ENCODE measurements at regions not wholly inside any gene's neighbourhood (a gene's known extent, or its start where the extent isn't known, plus 50 kb on each side); places are given as distances from the start of the nearest gene placed in this dataset.

- TF ChIP-seq NFATC4 (CRISPR knock-in tag; IDR thresholded peaks at IDR 0.05) (no peak), TEAD4 (CRISPR knock-in tag; IDR thresholded peaks at IDR 0.05) (no peak)
- no peak overlapping the region for H3K27ac Mint-ChIP-seq
- ChIA-PET POLR2A (no interaction called here), CTCF (interaction anchor here (1.0 kb wide), 1 partner anchor 17 kb away, joined by 3 read pairs; no protein-coding TSS in a partner anchor)
- H3K9me3 Mint-ChIP-seq, result no peaks in the 10 kb centered on the region
- H3K4me1 Mint-ChIP-seq, result peaks cover 23% of the 10 kb centered on the region
- peaks cover 8% of the 10 kb centered on the region for H3K27me3 Mint-ChIP-seq (ENCODE audit: low read depth)
- ATAC-seq (no peak), DNase-seq (ENCODE audit: low spot score) (no peak)
- H3K36me3 Mint-ChIP-seq, result no peaks in the 10 kb centered on the region
- no peak overlapping the region for H3K4me3 Mint-ChIP-seq
Observed at GRCh38 chr3:10721101-10721500, 94.9 kb upstream of the SLC6A11 start.

- H3K4me1 Mint-ChIP-seq, result peaks cover 23% of the 10 kb centered on the region
- DNase-seq (ENCODE audit: low spot score) (no peak), ATAC-seq (no peak)
- CTCF ChIA-PET, result no interaction called here
- no peaks in the 10 kb centered on the region for H3K36me3 Mint-ChIP-seq
- H3K4me3 Mint-ChIP-seq, result no peak overlapping the region
- POLR2A ChIA-PET, result no interaction called here
- H3K27me3 Mint-ChIP-seq (ENCODE audit: low read depth), result peaks cover 8% of the 10 kb centered on the region
- TF ChIP-seq IRF1 (CRISPR knock-in tag; IDR thresholded peaks at IDR 0.05), result no peak
- no peak for TF ChIP-seq USF2 (CRISPR knock-in tag; IDR thresholded peaks at IDR 0.05)
- no peak for TF ChIP-seq MLX (CRISPR knock-in tag; IDR thresholded peaks at IDR 0.05)
- no peak for TF ChIP-seq USF1 (CRISPR knock-in tag; IDR thresholded peaks at IDR 0.05)
- TF ChIP-seq CREB1 (CRISPR knock-in tag; IDR thresholded peaks at IDR 0.05), result no peak
- no peak for TF ChIP-seq GABPB1 (CRISPR knock-in tag; IDR thresholded peaks at IDR 0.05)
- no peak for TF ChIP-seq ELF4 (CRISPR knock-in tag; IDR thresholded peaks at IDR 0.05; ENCODE audit: low read depth)
- no peak for TF ChIP-seq JAZF1 (CRISPR knock-in tag; IDR thresholded peaks at IDR 0.05)
- TF ChIP-seq NR2C2 (CRISPR knock-in tag; IDR thresholded peaks at IDR 0.05), result no peak
- no peak for TF ChIP-seq GTF2I (CRISPR knock-in tag; conservative IDR thresholded peaks at IDR 0.05)
- no peak for TF ChIP-seq STAT6 (CRISPR knock-in tag; conservative IDR thresholded peaks at IDR 0.05; ENCODE audit: low read depth)
- no peak for TF ChIP-seq HMGXB4 (CRISPR knock-in tag; IDR thresholded peaks at IDR 0.05)
- TF ChIP-seq E2F1 (CRISPR knock-in tag; IDR thresholded peaks at IDR 0.05), result no peak
- TF ChIP-seq ZNF512 (CRISPR knock-in tag; IDR thresholded peaks at IDR 0.05; ENCODE audit: borderline replicate concordance), result no peak
- no peak for TF ChIP-seq ERG (CRISPR knock-in tag; IDR thresholded peaks at IDR 0.05)
- no peaks in the 10 kb centered on the region for H3K9me3 Mint-ChIP-seq
- H3K27ac Mint-ChIP-seq, result no peak overlapping the region
Observed at GRCh38 chr3:10722911-10723310, 93.1 kb upstream of the SLC6A11 start.
